ENCODE measurements at regions not wholly inside any gene's neighbourhood (a gene's known extent, or its start where the extent isn't known, plus 50 kb on each side); places are given as distances from the start of the nearest gene placed in this dataset.

- TF ChIP-seq CTCF (IDR thresholded peaks at IDR 0.05) (no peak), POLR2A (IDR thresholded peaks at IDR 0.05) (no peak)
Measured at GRCh38 chr4:127311924-127312323, 320.8 kb upstream of the INTU start.
